ENCODE measurements at regions not wholly inside any gene's neighbourhood (a gene's known extent, or its start where the extent isn't known, plus 50 kb on each side); places are given as distances from the start of the nearest gene placed in this dataset.

DNA sequence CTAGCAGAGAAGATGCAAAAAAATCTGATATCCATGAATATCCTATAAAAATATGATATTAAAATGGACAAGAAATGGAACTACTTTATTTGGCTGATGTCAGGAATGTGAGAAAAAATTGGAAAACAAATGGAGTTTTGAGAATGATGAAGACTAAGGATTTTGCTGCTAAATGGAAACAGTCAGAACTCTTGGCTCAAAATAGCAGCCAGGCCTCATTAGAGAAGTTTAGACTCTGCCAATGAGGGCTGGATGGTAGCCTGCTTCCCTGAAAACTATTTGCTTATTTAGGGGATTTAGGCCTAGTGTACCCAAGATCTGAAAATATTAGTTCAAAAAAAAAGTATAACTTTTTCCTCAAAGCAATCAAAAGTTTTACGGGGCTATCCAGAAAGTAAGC is 458.5 kb downstream of the TFEC start:
- TF ChIP-seq EZH2 (optimal IDR thresholded peaks at IDR 0.05; ENCODE audit: low read depth, low read length): no peak
- TF ChIP-seq EZH2phosphoT487 (IDR thresholded peaks at IDR 0.05; ENCODE audit: low read length): no peak
- no peak for TF ChIP-seq CTCF (IDR thresholded peaks at IDR 0.05; ENCODE audit: low read length)
- no peak overlapping the region for H3K27ac ChIP-seq (ENCODE audit: low read length)
- H3F3A ChIP-seq (ENCODE audit: insufficient read depth, low read length): no peaks in the 10 kb centered on the region
- no peak for DNase-seq
- H3K36me3 ChIP-seq (replicated peaks; ENCODE audit: insufficient read depth, low read length): no peaks in the 10 kb centered on the region
- no peak overlapping the region for H2AFZ ChIP-seq (ENCODE audit: low read length)
- H3K9me3 ChIP-seq (replicated peaks; ENCODE audit: insufficient read depth, low read length): no peaks in the 10 kb centered on the region
- H3K79me2 ChIP-seq (ENCODE audit: low read length): no peaks in the 10 kb centered on the region
- H3K9ac ChIP-seq (ENCODE audit: low read length): no peak overlapping the region
- no peak overlapping the region for H3K4me2 ChIP-seq (ENCODE audit: low read depth, low read length)
- H4K20me1 ChIP-seq (ENCODE audit: insufficient read depth, low read length): no peaks in the 10 kb centered on the region
- no peaks in the 10 kb centered on the region for H3K27me3 ChIP-seq (replicated peaks; ENCODE audit: insufficient read depth, low read length)
- no peaks in the 10 kb centered on the region for H3K9me2 ChIP-seq (replicated peaks; ENCODE audit: insufficient read depth, low read length)
- no peaks in the 10 kb centered on the region for H3K4me1 ChIP-seq (ENCODE audit: low read length)
- no peak overlapping the region for H3K4me3 ChIP-seq (ENCODE audit: low read length)

- Histone ChIP-seq H3K27ac (ENCODE audit: low read length) (no peak overlapping the region), H3K36me3 (replicated peaks; ENCODE audit: insufficient read depth, low read length) (no peaks in the 10 kb centered on the region), H3K4me1 (ENCODE audit: low read length) (no peaks in the 10 kb centered on the region), H3K9me3 (replicated peaks; ENCODE audit: insufficient read depth, low read length) (no peaks in the 10 kb centered on the region), H3F3A (ENCODE audit: insufficient read depth, low read length) (no peaks in the 10 kb centered on the region), H3K79me2 (ENCODE audit: low read length) (no peaks in the 10 kb centered on the region), H3K4me3 (ENCODE audit: low read length) (no peak overlapping the region), H4K20me1 (ENCODE audit: insufficient read depth, low read length) (no peaks in the 10 kb centered on the region), H3K4me2 (ENCODE audit: low read depth, low read length) (no peak overlapping the region), H3K27me3 (replicated peaks; ENCODE audit: insufficient read depth, low read length) (no peaks in the 10 kb centered on the region), H2AFZ (ENCODE audit: low read length) (no peak overlapping the region), H3K9me2 (replicated peaks; ENCODE audit: insufficient read depth, low read length) (no peaks in the 10 kb centered on the region), H3K9ac (ENCODE audit: low read length) (no peak overlapping the region)
- DNase-seq: no peak
- TF ChIP-seq EZH2phosphoT487 (IDR thresholded peaks at IDR 0.05; ENCODE audit: low read length) (no peak), EZH2 (optimal IDR thresholded peaks at IDR 0.05; ENCODE audit: low read depth, low read length) (no peak), CTCF (IDR thresholded peaks at IDR 0.05; ENCODE audit: low read length) (no peak)
Measured at GRCh38 chr7:115561335-115562110, 469.0 kb downstream of the TFEC start.

DNA sequence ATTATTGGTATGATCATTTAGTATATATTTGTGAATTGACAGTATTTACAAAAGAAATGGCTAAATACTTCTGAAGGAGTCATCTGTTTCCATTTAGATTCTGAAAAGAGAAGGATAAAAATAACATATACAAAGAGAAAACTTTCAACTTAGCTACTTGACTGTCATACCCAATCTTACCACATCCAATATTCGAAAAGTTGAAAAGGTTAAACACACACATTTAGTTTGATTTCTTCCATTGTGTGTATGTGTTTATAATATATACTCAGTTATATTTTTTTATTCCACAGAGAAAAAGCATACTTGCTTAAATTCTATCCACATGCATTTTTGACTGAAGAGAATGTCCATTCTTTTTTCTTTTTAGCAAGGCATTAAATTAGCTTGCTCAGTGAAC is 470.7 kb downstream of the TFEC start:
- Histone ChIP-seq H2AFZ (ENCODE audit: low read length) (no peak overlapping the region), H3F3A (ENCODE audit: insufficient read depth, low read length) (no peaks in the 10 kb centered on the region), H4K20me1 (ENCODE audit: insufficient read depth, low read length) (no peaks in the 10 kb centered on the region), H3K9me3 (replicated peaks; ENCODE audit: insufficient read depth, low read length) (no peaks in the 10 kb centered on the region), H3K9me2 (replicated peaks; ENCODE audit: insufficient read depth, low read length) (no peaks in the 10 kb centered on the region), H3K4me2 (ENCODE audit: low read depth, low read length) (no peak overlapping the region), H3K27me3 (replicated peaks; ENCODE audit: insufficient read depth, low read length) (no peaks in the 10 kb centered on the region), H3K27ac (ENCODE audit: low read length) (no peak overlapping the region), H3K4me1 (ENCODE audit: low read length) (no peaks in the 10 kb centered on the region), H3K79me2 (ENCODE audit: low read length) (no peaks in the 10 kb centered on the region), H3K9ac (ENCODE audit: low read length) (no peak overlapping the region), H3K36me3 (replicated peaks; ENCODE audit: insufficient read depth, low read length) (no peaks in the 10 kb centered on the region), H3K4me3 (ENCODE audit: low read length) (no peak overlapping the region)
- DNase-seq: no peak
- TF ChIP-seq CTCF (IDR thresholded peaks at IDR 0.05; ENCODE audit: low read length): no peak
- no peak for TF ChIP-seq EZH2 (optimal IDR thresholded peaks at IDR 0.05; ENCODE audit: low read depth, low read length)
- TF ChIP-seq EZH2phosphoT487 (IDR thresholded peaks at IDR 0.05; ENCODE audit: low read length): no peak
